GM12801 (cell line): ENCODE measurements at regions not wholly inside any gene's neighbourhood (a gene's known extent, or its start where the extent isn't known, plus 50 kb on each side); places are given as distances from the start of the nearest gene placed in this dataset.

Experiments used
- CTCF ChIP-seq: IDR thresholded peaks from one replicate; pipeline ENCODE4 v1.5.1; 2011; ENCODE audit warnings: control low read depth; ENCODE audit not compliant: insufficient read length; ENCODE audit errors: extremely low read depth

GRCh38 chr12:92295523-92295922 lies 149.9 kb upstream of the BTG1 start:
- no peak for TF ChIP-seq CTCF

GRCh38 chr12:92294676-92295440 lies 149.2 kb upstream of the BTG1 start:
- no peak for TF ChIP-seq CTCF

DNA sequence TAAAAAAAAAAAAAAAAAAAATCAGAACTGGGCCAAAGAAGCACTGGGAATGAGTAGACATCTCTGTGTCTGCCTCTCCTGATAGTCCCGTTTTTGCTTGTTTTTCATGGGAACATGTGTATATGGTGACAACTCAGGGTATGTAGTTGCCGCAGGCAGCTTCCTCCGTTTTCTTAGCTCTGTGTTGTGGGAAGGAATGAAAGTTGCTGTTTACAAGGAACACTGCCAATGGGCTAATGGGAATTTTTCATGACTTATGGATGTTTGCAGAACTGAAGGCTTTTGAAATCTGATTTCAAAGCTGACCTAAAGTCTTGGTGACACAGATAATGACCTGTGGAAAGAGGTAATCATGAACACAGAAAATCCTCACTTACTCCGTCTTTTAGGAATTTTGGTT lies 146.4 kb upstream of the BTG1 start:
- TF ChIP-seq CTCF, result no peak

DNA sequence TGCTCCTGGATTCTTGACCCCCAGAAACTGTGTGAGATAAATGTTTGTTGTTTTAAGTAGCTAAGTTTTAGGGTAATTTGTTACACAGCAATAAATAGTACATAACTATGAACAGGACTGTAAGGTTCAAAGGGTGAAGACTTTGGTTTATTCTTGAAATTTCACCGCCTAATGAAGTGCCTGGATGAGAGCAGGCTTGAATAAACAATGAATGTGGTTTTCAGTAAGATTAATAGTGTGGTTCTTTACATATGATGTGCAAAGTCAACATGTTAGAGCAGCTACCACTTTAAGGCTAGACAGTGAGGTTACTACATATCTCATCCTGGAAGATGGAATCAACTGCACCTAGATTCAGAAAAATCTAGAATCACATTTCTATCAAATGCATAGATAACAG lies 145.2 kb upstream of the BTG1 start:
- no peak for TF ChIP-seq CTCF

- TF ChIP-seq CTCF, result no peak
Measured at GRCh38 chr12:92290350-92290695, 144.7 kb upstream of the BTG1 start.

GRCh38 chr12:92289629-92290349 lies 144.1 kb upstream of the BTG1 start:
- TF ChIP-seq CTCF, result no peak

DNA sequence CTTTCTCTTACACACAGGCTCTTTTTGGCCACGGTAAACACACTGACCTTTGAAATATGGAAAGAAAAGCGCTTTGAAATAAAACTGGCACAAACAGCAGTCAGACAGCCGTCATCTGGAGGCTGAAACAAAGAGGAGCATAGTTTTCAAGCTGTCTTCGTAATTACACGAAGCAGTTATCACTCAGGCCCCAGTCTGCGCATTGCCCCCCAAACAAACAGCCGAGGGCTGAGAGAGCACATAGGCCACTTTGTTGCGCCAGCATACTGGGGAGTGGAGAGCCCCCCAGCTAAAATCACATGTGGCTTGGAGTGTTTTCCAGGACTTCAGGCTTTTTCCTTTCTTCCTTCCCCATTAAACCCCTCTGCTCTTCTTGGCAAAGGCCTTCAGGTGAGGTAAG lies 142.9 kb upstream of the BTG1 start:
- TF ChIP-seq CTCF, result no peak
